HG02678 (cell line): ENCODE measurements at regions not wholly inside any gene's neighbourhood (a gene's known extent, or its start where the extent isn't known, plus 50 kb on each side); places are given as distances from the start of the nearest gene placed in this dataset.

Experiments used
- ATAC-seq: cut with Tn5 transposase; IDR thresholded peaks from one replicate; pipeline ENCODE4 v1.9.1; 2021; ENCODE audit warnings: mild to moderate bottlenecking, moderate library complexity; ENCODE audit not compliant: unreplicated experiment

- no peak for ATAC-seq
Observed at GRCh38 chr19:16000024-16000663, 51.3 kb downstream of the OR10H4 start.

- ATAC-seq = peak; percentile 73
Observed at GRCh38 chr19:16001481-16002312, 52.9 kb downstream of the OR10H4 start.

GRCh38 chr19:16002406-16003384 lies 53.9 kb downstream of the OR10H4 start:
- ATAC-seq = no peak

- ATAC-seq = no peak
Observed at GRCh38 chr19:16003391-16003790, 54.6 kb downstream of the OR10H4 start.

- ATAC-seq = no peak
Observed at GRCh38 chr19:16005925-16006324, 57.1 kb downstream of the OR10H4 start.

GRCh38 chr19:16012552-16012951 lies 63.7 kb upstream of the TPM4 start:
- no peak for ATAC-seq

GRCh38 chr19:16013181-16013850 lies 63.0 kb upstream of the TPM4 start:
- ATAC-seq = no peak

GRCh38 chr19:16013851-16014840 lies 62.1 kb upstream of the TPM4 start:
- ATAC-seq = no peak

GRCh38 chr19:16014923-16015804 lies 61.1 kb upstream of the TPM4 start:
- no peak for ATAC-seq

GRCh38 chr19:16015805-16016173 lies 60.5 kb upstream of the TPM4 start:
- no peak for ATAC-seq

- no peak for ATAC-seq
Observed at GRCh38 chr19:16016226-16017137, 59.8 kb upstream of the TPM4 start.

- no peak for ATAC-seq
Observed at GRCh38 chr19:16017138-16017490, 59.2 kb upstream of the TPM4 start.

- no peak for ATAC-seq
Observed at GRCh38 chr19:16018106-16018755, 58.1 kb upstream of the TPM4 start.

- ATAC-seq = no peak
Observed at GRCh38 chr19:16018801-16019551, 57.3 kb upstream of the TPM4 start.

- ATAC-seq = no peak
Observed at GRCh38 chr19:16019691-16020448, 56.4 kb upstream of the TPM4 start.

GRCh38 chr19:16021796-16022195 lies 54.5 kb upstream of the TPM4 start:
- ATAC-seq = no peak
